Suppressor macrophage treated with lipopolysaccharide for 1 hour (primary cell): ENCODE measurements at regions not wholly inside any gene's neighbourhood (a gene's known extent, or its start where the extent isn't known, plus 50 kb on each side); places are given as distances from the start of the nearest gene placed in this dataset.
"Not testable (repeated sequence)": the region's sequence is repeated elsewhere in the genome, so short reads cannot be mapped to it uniquely, and the experiment has no call there.

Experiments used
- DNase-seq, 3 donors: peaks; one replicate each; pipeline ENCODE4 v3.0.0-alpha.2; 2020 to 2022

- peak in 1 of 3 donors; percentile 4 for DNase-seq
Measured at GRCh38 chr5:72649449-72649848, 142.2 kb upstream of the ZNF366 start.

GRCh38 chr5:72648480-72648879, 141.3 kb upstream of the ZNF366 start:
- DNase-seq = no peak

- no peak for DNase-seq
Measured at GRCh38 chr5:72647806-72648205, 140.6 kb upstream of the ZNF366 start.

GRCh38 chr5:72646246-72646866, 139.1 kb upstream of the ZNF366 start:
- no peak for DNase-seq

- no peak for DNase-seq
Measured at GRCh38 chr5:72645064-72645846, 138.0 kb upstream of the ZNF366 start.

- peak; percentile 5 to 19 (median 9) for DNase-seq
Measured at GRCh38 chr5:72644296-72644695, 137.1 kb upstream of the ZNF366 start.

- no peak for DNase-seq
Measured at GRCh38 chr5:72641164-72641563, 134.0 kb upstream of the ZNF366 start.

GRCh38 chr5:72637058-72637457, 129.8 kb upstream of the ZNF366 start:
- DNase-seq = no peak

GRCh38 chr5:72636565-72636964, 129.4 kb upstream of the ZNF366 start:
- DNase-seq = not testable (repeated sequence)

GRCh38 chr5:72634444-72634843, 127.2 kb upstream of the ZNF366 start:
- no peak for DNase-seq

GRCh38 chr5:72633649-72634048, 126.4 kb upstream of the ZNF366 start:
- no peak for DNase-seq

GRCh38 chr5:72633041-72633445, 125.8 kb upstream of the ZNF366 start:
- no peak for DNase-seq

- no peak for DNase-seq
Measured at GRCh38 chr5:72630721-72631120, 123.5 kb upstream of the ZNF366 start.

- no peak for DNase-seq
Measured at GRCh38 chr5:72630081-72630480, 122.9 kb upstream of the ZNF366 start.

GRCh38 chr5:72628771-72629371, 121.7 kb upstream of the ZNF366 start:
- DNase-seq = no peak

- no peak for DNase-seq
Measured at GRCh38 chr5:72625332-72625731, 118.1 kb upstream of the ZNF366 start.

GRCh38 chr5:72624641-72625236, 117.5 kb upstream of the ZNF366 start:
- no peak for DNase-seq

GRCh38 chr5:72623936-72624335, 116.7 kb upstream of the ZNF366 start:
- DNase-seq = no peak

GRCh38 chr5:72623323-72623722, 116.1 kb upstream of the ZNF366 start:
- DNase-seq = no peak

- DNase-seq = no peak
Measured at GRCh38 chr5:72622170-72622760, 115.1 kb upstream of the ZNF366 start.

- no peak for DNase-seq
Measured at GRCh38 chr5:72621576-72621975, 114.4 kb upstream of the ZNF366 start.

- DNase-seq = no peak
Measured at GRCh38 chr5:72619677-72620076, 112.5 kb upstream of the ZNF366 start.

- DNase-seq = no peak
Measured at GRCh38 chr5:72619251-72619650, 112.0 kb upstream of the ZNF366 start.
